GM21515 (cell line): ENCODE measurements at regions not wholly inside any gene's neighbourhood (a gene's known extent, or its start where the extent isn't known, plus 50 kb on each side); places are given as distances from the start of the nearest gene placed in this dataset.

Experiments
- ATAC-seq: cut with Tn5 transposase; IDR thresholded peaks from one replicate; pipeline ENCODE4 v1.9.1; 2021; ENCODE audit not compliant: unreplicated experiment

GRCh38 chr5:58357799-58358500, 101.9 kb downstream of the PLK2 start:
- no peak for ATAC-seq

DNA sequence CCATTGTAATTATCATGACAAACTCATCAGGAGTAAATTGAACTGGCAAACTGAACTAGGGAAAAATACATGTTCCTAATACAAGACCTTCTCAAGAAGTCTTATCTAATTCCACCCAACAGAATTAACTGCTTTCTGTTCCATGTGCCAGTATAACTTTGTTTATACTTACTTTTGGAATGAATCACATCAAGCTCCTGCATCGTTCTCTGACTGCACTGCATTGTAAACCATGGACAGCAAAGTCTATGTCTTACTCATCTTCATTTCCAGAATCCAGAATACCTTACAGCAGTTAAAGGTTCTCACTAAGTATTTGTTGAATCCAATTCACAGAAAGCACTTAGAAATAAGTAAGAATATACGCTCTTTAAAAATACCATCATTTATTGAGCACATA, 102.8 kb downstream of the PLK2 start:
- no peak for ATAC-seq

DNA sequence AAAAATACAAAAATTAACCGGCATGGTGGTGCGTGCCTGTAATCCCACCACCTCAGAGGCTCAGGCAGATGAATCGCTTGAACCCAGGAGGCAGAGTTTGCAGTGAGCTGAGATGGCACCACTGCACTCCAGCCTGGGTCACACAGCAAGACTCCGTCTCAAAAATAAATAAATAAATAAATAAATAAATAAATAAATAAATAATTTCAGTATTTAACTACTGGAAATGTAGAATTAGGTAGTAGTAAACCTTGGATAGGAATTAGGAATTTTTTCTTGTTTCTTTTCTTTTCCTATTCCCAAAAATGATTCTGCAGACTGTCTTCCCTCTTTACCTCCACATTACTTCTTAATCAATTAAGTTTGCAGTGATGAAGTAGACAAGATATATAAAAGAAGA, 103.2 kb downstream of the PLK2 start:
- no peak for ATAC-seq

DNA sequence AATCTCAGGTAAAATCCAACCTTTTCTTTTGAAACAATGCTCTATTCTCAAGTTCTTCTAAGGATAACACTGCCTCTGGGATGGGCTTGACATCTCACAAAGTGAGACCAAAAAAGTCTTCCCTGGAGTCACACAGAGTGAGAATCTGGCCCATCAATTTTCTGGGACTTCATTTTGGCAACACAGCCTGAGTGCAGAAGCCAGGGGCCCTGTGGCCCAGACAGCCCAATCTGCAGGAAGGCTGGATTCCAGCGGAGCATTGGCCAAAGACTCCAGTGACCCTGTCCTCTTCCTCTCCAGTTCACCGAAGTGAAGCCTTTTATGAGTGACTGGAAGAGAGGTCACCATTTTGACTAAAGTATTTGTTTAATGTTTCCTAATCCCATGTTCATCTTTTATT, 105.1 kb downstream of the PLK2 start:
- no peak for ATAC-seq

DNA sequence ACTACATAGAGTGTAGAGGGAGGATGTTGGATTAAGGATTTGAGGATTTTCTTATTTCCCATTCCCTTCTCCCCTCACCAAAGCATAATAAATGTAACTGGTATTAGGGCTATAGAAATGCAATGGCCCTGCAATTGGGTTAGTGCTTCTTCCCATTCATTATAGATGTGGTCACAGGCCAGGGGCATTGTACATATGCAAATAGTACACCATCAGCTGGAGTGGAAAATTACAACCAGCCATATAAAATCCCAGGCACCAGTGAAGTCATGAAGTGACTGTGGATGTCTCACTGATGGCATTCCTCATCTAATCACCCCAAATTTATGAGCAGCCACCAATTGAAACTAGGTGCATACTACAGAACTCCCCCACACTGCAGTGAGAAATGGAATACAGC, 105.9 kb downstream of the PLK2 start:
- ATAC-seq: no peak

GRCh38 chr5:58351190-58351589, 108.7 kb downstream of the PLK2 start:
- ATAC-seq: no peak

DNA sequence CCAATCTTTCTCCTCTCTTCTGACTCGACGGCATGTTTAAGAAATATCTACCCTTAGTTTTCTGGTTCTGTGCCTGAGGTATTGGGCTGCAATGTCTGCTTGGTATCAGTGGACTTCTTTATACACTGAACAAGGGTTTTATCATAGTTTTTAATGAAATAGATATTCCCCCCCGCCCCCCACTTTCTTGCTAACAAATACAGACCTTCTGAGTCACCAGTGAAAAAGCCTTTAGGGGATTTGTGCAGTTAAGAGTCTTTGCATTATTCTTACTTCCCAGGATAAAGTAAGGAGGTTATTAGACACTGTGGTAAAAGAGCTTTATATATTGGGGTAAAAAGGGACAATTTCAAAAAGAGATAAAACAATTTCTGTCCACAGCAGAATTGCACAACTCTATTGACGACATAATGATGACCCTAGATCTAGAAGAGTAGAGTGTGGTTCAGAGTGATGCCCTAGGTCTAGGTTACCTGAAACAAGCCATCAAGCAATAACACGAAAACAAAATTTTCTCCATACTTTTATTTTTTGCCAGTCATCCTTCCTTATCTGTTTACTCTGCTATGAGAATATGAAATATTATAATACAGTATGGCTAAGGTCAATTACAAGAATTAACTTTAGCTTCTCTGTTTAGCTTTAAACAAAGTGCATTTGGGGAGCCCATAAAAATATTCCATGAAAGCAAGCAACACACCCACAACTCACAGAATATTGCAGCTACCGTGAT, 110.7 kb downstream of the PLK2 start:
- no peak for ATAC-seq

- ATAC-seq: no peak
Measured at GRCh38 chr5:58346041-58346440, 113.8 kb downstream of the PLK2 start.

DNA sequence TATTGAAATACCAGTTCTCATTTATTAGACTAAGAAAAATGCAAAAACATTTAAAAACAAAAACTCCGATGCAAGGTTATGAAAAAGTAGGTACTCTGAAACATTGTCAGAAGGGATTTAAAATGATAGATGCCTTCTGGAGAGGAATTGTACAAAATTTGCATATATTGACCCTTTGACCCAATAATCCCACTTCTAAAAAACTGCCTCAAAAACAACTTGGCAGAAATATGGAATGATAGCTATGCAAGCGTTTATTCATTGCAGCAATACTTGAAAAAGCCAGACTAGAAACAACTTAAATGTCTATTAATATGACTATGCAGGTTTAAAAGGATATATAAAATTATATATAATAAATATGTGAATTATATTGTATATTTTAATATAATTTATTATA, 118.4 kb downstream of the PLK2 start:
- ATAC-seq: no peak

- ATAC-seq: no peak
Measured at GRCh38 chr5:58335518-58335917, 124.4 kb downstream of the PLK2 start.

- ATAC-seq: no peak
Measured at GRCh38 chr5:58334035-58334434, 125.9 kb downstream of the PLK2 start.

DNA sequence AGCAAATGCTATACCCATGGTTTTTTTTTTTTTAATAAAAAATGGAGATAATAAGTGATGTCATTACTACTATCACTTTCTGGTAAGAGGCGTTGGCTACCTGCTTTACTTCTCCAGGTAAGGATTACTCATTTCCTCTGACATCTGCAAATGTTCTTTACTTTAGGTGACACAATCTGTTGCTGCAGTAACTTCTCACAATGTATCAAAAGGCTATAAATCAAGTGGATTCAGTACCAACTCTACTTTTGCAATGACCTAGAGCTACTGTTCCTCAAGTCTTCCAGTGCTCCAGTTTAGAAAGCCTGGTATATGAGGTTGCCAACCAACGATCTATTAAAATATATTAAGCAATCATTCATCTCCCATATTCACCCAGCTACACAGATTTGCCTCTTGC, 129.1 kb downstream of the PLK2 start:
- no peak for ATAC-seq

- ATAC-seq: no peak
Measured at GRCh38 chr5:58327289-58327688, 132.6 kb downstream of the PLK2 start.

DNA sequence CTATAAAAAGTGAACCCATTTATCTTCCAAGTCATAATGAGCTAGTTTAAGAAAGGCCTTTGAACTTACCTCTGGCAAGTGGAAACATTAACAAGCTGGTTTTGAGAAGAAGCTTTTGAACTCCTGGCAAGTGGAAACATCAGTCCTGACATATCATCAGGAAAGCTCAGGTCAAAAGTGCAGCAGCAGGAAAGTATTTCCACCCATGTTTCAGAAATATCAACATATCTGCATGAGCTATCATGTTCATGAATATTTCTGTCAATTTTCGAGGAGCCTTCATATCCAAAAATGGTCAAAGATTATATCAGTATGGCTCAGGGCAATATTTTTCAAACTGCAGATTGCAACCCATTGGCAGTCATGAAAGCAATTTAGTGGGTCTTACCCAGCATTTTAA, 133.9 kb downstream of the PLK2 start:
- ATAC-seq: no peak

- no peak for ATAC-seq
Measured at GRCh38 chr5:58322453-58322852, 137.4 kb downstream of the PLK2 start.

GRCh38 chr5:58318468-58318867, 141.4 kb downstream of the PLK2 start:
- ATAC-seq: no peak

DNA sequence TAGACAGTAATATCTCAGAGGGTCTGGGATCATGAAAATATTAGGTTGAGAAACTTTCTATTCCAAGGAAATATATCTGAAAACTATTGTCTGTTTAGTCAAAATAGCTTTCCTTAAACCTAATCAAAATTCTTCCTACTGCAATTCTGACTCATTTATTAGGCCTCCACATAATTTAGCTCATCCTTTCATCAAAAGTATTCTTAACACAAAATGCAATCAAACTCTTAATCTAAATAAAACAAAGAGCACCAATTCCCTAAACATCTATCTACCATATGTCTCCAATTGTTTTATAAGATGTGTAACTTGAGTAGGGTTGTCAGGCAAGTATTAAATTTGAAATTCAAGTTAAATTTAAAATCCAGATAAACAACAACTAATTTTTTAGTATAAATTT, 142.1 kb downstream of the PLK2 start:
- no peak for ATAC-seq

- no peak for ATAC-seq
Measured at GRCh38 chr5:58317009-58317408, 142.9 kb downstream of the PLK2 start.

GRCh38 chr5:58315794-58316193, 144.1 kb downstream of the PLK2 start:
- ATAC-seq: no peak

GRCh38 chr5:58314356-58315210, 145.3 kb downstream of the PLK2 start:
- ATAC-seq: no peak

- ATAC-seq: no peak
Measured at GRCh38 chr5:58312299-58312698, 147.6 kb downstream of the PLK2 start.

DNA sequence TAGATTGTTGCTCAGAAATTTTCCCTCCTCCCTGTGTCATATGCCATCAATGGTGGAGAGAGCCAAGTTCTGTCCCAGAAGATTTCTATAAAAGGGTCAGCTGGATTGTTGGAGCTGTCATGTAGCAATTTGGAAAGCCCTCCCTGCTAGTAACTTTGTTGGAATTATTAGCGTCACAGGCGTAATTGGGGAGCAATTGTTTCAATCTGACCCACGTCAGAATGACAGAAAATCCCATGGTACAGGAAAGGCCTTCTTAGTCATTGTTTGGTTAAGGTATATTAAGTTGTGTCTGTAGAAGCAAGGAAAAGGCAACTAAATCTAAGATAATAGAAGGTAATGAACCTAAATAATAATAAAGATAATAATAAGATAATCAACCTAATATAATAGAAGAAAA, 148.4 kb downstream of the PLK2 start:
- ATAC-seq: no peak
